NCI-H526 treated with DMSO at 0.1 percent for 48 hours (cell line): ENCODE measurements at regions not wholly inside any gene's neighbourhood (a gene's known extent, or its start where the extent isn't known, plus 50 kb on each side); places are given as distances from the start of the nearest gene placed in this dataset.

ENCODE experiments used
- DNase-seq: peaks from one replicate; lab custom pipeline; 2025; lab: John Stamatoyannopoulos, UW

- DNase-seq: no peak
Measured at GRCh38 chr11:19519912-19520641, 192.6 kb upstream of the NAV2 start.

- DNase-seq: no peak
Measured at GRCh38 chr11:19519353-19519752, 193.3 kb upstream of the NAV2 start.

GRCh38 chr11:19513253-19513652, 199.4 kb upstream of the NAV2 start:
- DNase-seq: no peak

GRCh38 chr11:19512618-19513017, 200.0 kb upstream of the NAV2 start:
- DNase-seq: no peak

GRCh38 chr11:19511413-19512183, 201.0 kb upstream of the NAV2 start:
- no peak for DNase-seq

GRCh38 chr11:19511066-19511412, 201.6 kb upstream of the NAV2 start:
- no peak for DNase-seq

GRCh38 chr11:19510468-19510867, 202.2 kb upstream of the NAV2 start:
- no peak for DNase-seq

- DNase-seq: no peak
Measured at GRCh38 chr11:19509215-19509614, 203.4 kb upstream of the NAV2 start.

GRCh38 chr11:19508165-19508564, 204.5 kb upstream of the NAV2 start:
- DNase-seq: no peak

GRCh38 chr11:19506816-19507486, 205.7 kb upstream of the NAV2 start:
- DNase-seq: no peak

- no peak for DNase-seq
Measured at GRCh38 chr11:19502691-19503253, 209.9 kb upstream of the NAV2 start.

GRCh38 chr11:19501631-19502030, 211.0 kb upstream of the NAV2 start:
- DNase-seq: peak; percentile 34

- no peak for DNase-seq
Measured at GRCh38 chr11:19499999-19500398, 212.6 kb upstream of the NAV2 start.

- no peak for DNase-seq
Measured at GRCh38 chr11:19499026-19499669, 213.5 kb upstream of the NAV2 start.

GRCh38 chr11:19493446-19494213, 219.0 kb upstream of the NAV2 start:
- DNase-seq: peak; percentile 43

GRCh38 chr11:19482319-19483100, 230.1 kb upstream of the NAV2 start:
- no peak for DNase-seq

GRCh38 chr11:19480540-19480939, 232.1 kb upstream of the NAV2 start:
- no peak for DNase-seq

GRCh38 chr11:19478891-19479290, 233.7 kb upstream of the NAV2 start:
- DNase-seq: no peak

- peak; percentile 90 for DNase-seq
Measured at GRCh38 chr11:19474954-19475721, 234.4 kb upstream of the E2F8 start.

GRCh38 chr11:19474211-19474610, 233.5 kb upstream of the E2F8 start:
- no peak for DNase-seq
